Common myeloid progenitor, CD34-positive (primary cell): ENCODE measurements at regions not wholly inside any gene's neighbourhood (a gene's known extent, or its start where the extent isn't known, plus 50 kb on each side); places are given as distances from the start of the nearest gene placed in this dataset.

Experiments
- CTCF ChIA-PET: fragments of 350-600 bp; sonication (Branson Sonifier 250); formaldehyde crosslinking; loops from one replicate; lab custom pipeline; 2021; ENCODE audit warnings: antibody characterized with exemption; lab: Charles Lee
- POLR2A ChIA-PET: fragments of 350-600 bp; sonication (Branson Sonifier 250); formaldehyde crosslinking; loops from one replicate; lab custom pipeline; 2021; ENCODE audit warnings: antibody characterized with exemption; lab: Charles Lee
- DNase-seq, 3 donors: peaks; one replicate each; pipeline versions ENCODE4 v3.0.0 to v3.0.0-alpha.2; 2013
- H3K27ac ChIP-seq, 2 experiments: 1 replicate in 1 of 2; 2 replicates in 1 of 2; pipeline ENCODE4 v1.7.0; 2013; ENCODE audit warnings: inconsistent platforms in 2 of 2, low read length in 2 of 2, mild to moderate bottlenecking in 2 of 2, low read depth in 1 of 2, moderate library complexity in 1 of 2; ENCODE audit not compliant: severe bottlenecking in 2 of 2, insufficient read depth in 1 of 2, poor library complexity in 1 of 2
- H3K27me3 ChIP-seq, 5 experiments: replicated peaks in 2 of 5; 1 replicate in 3 of 5; 2 replicates in 2 of 5; pipeline versions ENCODE4 v1.6.1 to v1.7.0; 2013; ENCODE audit warnings: low read length in 4 of 5, mild to moderate bottlenecking in 2 of 5, moderate library complexity in 2 of 5, inconsistent platforms in 1 of 5; ENCODE audit not compliant: insufficient read depth in 5 of 5, control insufficient read depth in 4 of 5
- H3K36me3 ChIP-seq, 4 experiments: 1 replicate in 2 of 4; 2 replicates in 2 of 4; pipeline versions ENCODE4 v1.6.1 to v1.7.0; 2013; ENCODE audit warnings: low read length in 3 of 4, control low read depth in 1 of 4, mild to moderate bottlenecking in 1 of 4; ENCODE audit not compliant: control insufficient read depth in 4 of 4, insufficient read depth in 4 of 4
- H3K4me1 ChIP-seq, 4 experiments: 1 replicate in 3 of 4; 2 replicates in 1 of 4; pipeline versions ENCODE4 v1.6.1 to v1.7.1; 2013; ENCODE audit warnings: low read length in 3 of 4, mild to moderate bottlenecking in 3 of 4, control low read depth in 1 of 4, inconsistent platforms in 1 of 4, moderate library complexity in 1 of 4; ENCODE audit not compliant: control insufficient read depth in 4 of 4, insufficient read depth in 4 of 4; ENCODE audit errors: control extremely low read depth in 1 of 4
- H3K4me3 ChIP-seq, 7 experiments: 1 replicate in 4 of 7; 2 replicates in 3 of 7; pipeline versions ENCODE4 v1.5.1 to v1.7.0; 2013; ENCODE audit warnings: mild to moderate bottlenecking in 7 of 7, low read length in 6 of 7, moderate library complexity in 6 of 7, inconsistent platforms in 2 of 7, low read depth in 2 of 7, control low read depth in 1 of 7; ENCODE audit not compliant: insufficient read depth in 4 of 7, control insufficient read depth in 1 of 7; ENCODE audit errors: extremely low read depth in 1 of 7
- H3K9me3 ChIP-seq, 5 experiments: 1 replicate in 4 of 5; 2 replicates in 1 of 5; pipeline versions ENCODE4 v1.6.1 to v1.7.1; 2013; ENCODE audit warnings: low read length in 4 of 5, mild to moderate bottlenecking in 2 of 5, inconsistent platforms in 1 of 5, low read depth in 1 of 5, moderate library complexity in 1 of 5; ENCODE audit not compliant: control insufficient read depth in 4 of 5, insufficient read depth in 2 of 5; ENCODE audit errors: control extremely low read depth in 1 of 5
- WGBS: methylation state at CpG from one replicate; pipeline ENCODE4 v1.1.5; 2013; ENCODE audit not compliant: insufficient coverage; 5-methylcytosine and 5-hydroxymethylcytosine counted together

DNA sequence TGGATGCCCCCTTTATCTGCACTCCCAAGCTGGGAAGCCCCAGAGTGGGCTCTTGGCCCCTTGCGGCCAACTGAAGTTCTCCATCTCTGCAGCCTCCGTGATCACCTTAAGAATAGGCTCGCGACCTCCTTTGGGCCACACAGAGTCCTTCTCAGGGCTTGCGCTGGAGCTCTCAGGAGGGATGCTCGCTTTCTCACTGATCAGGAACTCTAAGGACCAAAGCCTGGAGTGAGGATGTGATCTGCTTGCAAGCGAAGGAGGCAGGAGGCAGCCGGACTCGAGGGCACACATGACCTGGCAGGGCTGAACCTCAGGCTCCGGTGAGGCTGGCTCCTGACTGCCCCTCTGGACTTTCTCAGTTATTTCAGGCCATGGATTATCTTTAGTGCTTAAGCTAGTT is 192.1 kb upstream of the MKI67 start:
- POLR2A ChIA-PET, result no interaction called here
- WGBS, result 96% methylated on average over 10 of the region's 10 CpGs
- H3K27ac ChIP-seq, result no peak overlapping the region
- no peaks in the 10 kb centered on the region for H3K4me1 ChIP-seq
- H3K36me3 ChIP-seq, result no peaks in the 10 kb centered on the region
- peaks cover 0 to 12% (median 0%) of the 10 kb centered on the region in 5 experiments for H3K27me3 ChIP-seq
- no peak for DNase-seq
- no peak overlapping the region for H3K4me3 ChIP-seq
- CTCF ChIA-PET, result no interaction called here
- peaks cover 0 to 1% (median 0%) of the 10 kb centered on the region in 5 experiments for H3K9me3 ChIP-seq

DNA sequence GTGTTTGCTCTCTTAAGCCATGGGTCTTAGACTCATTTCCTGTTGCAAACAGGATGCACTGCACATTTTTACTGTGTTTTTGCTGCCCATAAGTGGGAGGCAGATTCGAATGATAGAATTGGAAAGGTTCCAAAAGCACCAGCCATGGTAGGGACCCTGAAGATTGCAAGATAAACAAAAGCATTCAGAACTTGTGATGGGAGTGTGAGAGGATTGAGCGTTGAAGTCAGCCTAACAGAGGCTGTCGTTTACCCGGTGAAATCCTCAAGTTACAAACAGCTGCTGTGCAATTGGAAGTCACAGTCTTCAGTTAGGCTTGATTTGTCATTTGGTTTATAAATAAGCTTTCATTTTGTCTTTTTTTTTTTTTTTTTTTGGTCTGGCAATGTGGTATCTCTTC is 192.7 kb upstream of the MKI67 start:
- Histone ChIP-seq H3K27me3 (peaks cover 0 to 13% (median 0%) of the 10 kb centered on the region in 5 experiments), H3K4me1 (no peaks in the 10 kb centered on the region), H3K27ac (no peak overlapping the region), H3K9me3 (peaks cover 0 to 1% (median 0%) of the 10 kb centered on the region in 5 experiments), H3K4me3 (no peak overlapping the region), H3K36me3 (no peaks in the 10 kb centered on the region)
- WGBS, result 72% methylated on average over 4 of the region's 4 CpGs
- POLR2A ChIA-PET, result no interaction called here
- CTCF ChIA-PET, result no interaction called here
- DNase-seq, result no peak

DNA sequence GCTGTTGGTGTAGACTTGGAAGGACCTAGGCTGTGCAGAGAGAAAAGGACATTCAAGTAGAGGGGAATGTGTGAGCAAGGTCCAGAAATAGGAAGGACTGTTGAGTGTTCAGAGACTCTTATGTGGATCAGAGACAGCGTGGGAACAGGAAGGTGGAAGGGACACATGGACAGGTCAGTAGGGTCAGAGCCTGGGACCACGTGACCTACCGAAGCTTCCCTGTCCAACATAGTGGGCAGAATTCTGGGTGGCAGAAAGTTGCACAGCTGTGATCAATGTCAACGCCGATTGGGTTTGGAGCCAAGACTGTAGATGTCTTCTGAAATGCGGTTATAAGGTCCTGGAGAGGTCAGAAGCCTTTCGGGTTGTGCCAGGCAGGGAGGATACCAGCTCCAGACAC is 195.9 kb upstream of the MKI67 start:
- no peak for DNase-seq
- H3K9me3 ChIP-seq, result peaks cover 0 to 1% (median 0%) of the 10 kb centered on the region in 5 experiments
- ChIA-PET POLR2A (no interaction called here), CTCF (interaction anchor here (1.7 kb wide), 1 partner anchor 9 kb away, joined by 3 read pairs; no protein-coding TSS in a partner anchor)
- no peaks in the 10 kb centered on the region for H3K36me3 ChIP-seq
- H3K27ac ChIP-seq, result no peak overlapping the region
- 97% methylated on average over 7 of the region's 7 CpGs for WGBS
- no peak overlapping the region for H3K4me3 ChIP-seq
- H3K27me3 ChIP-seq, result peaks cover 0 to 11% (median 0%) of the 10 kb centered on the region in 5 experiments
- H3K4me1 ChIP-seq, result no peaks in the 10 kb centered on the region

DNA sequence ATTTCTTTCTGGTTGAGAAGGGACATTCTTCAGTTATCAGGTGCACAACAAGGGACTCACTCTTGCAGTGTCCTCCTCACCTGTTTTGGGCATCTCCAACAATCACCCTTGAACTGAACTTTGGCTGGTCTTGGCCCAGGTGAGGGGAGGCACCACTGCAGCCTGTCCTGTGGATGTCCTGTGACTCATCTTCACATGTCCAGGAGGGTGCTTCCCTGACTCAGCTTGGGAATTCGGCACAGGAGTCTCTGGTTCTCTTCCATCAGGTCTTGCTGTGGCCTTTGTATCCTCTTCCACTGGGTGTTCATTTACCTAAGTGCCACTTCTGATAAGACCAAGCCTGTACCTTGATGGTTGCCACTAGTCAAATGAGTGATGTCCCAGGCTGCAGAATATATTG is 196.7 kb upstream of the MKI67 start:
- POLR2A ChIA-PET, result no interaction called here
- Histone ChIP-seq H3K9me3 (peaks cover 0 to 5% (median 3%) of the 10 kb centered on the region in 5 experiments), H3K4me1 (no peaks in the 10 kb centered on the region), H3K27ac (no peak overlapping the region), H3K27me3 (peaks cover 0 to 11% (median 4%) of the 10 kb centered on the region in 5 experiments), H3K36me3 (no peaks in the 10 kb centered on the region), H3K4me3 (no peak overlapping the region)
- WGBS, result 83% methylated on average over 1 of the region's 1 CpG
- no peak for DNase-seq
- CTCF ChIA-PET, result interaction anchor here (1.7 kb wide), 1 partner anchor 8 kb away, joined by 3 read pairs; no protein-coding TSS in a partner anchor

DNA sequence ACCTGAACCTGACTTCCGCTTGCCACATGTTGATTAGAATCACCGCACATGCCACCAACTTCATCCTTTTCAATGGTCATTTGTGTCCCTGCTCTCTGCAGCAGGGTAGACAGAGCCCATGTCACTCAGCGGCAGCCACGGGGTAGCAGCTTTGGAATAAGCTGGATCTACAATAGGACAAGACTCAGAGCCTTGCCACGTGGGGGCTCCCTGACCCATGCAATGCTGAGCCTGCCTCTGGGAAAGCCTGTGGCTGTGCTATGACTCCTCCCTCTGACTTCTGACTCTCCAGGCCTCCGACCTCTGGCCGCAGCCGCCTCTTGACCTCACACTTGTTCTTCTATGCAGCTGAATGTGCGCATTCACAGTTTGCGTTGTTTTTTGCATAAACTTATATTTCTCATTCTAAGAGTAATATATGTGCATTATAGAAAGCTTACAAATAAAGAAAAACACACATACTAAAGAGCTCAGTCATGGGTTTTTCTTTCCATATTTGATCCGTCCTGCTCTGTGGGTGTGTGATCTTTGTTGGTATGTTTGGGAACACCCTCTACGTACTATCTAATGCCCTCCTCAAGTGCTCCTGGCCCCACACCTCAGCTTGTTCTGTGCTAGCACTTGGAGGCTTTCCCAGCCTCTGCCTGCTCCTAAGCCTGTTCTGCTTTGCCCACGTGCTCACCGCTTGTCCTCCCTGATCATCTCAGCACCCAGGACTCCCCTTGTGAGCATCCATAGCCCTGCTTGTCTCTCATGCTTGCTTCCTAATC is 198.0 kb upstream of the MKI67 start:
- peaks cover 0 to 11% (median 4%) of the 10 kb centered on the region in 5 experiments for H3K27me3 ChIP-seq
- no peak overlapping the region for H3K4me3 ChIP-seq
- WGBS, result 60% methylated on average over 6 of the region's 14 CpGs
- no peaks in the 10 kb centered on the region for H3K36me3 ChIP-seq
- peaks cover 0 to 5% (median 4%) of the 10 kb centered on the region in 5 experiments for H3K9me3 ChIP-seq
- POLR2A ChIA-PET, result interaction anchor here (0.6 kb wide), 1 partner anchor 34 kb away, joined by 3 read pairs; no protein-coding TSS in a partner anchor
- no peak overlapping the region for H3K27ac ChIP-seq
- CTCF ChIA-PET, result interaction anchor here (0.9 kb wide), 1 partner anchor 56 kb away, joined by 3 read pairs; no protein-coding TSS in a partner anchor
- H3K4me1 ChIP-seq, result no peaks in the 10 kb centered on the region
- no peak for DNase-seq

DNA sequence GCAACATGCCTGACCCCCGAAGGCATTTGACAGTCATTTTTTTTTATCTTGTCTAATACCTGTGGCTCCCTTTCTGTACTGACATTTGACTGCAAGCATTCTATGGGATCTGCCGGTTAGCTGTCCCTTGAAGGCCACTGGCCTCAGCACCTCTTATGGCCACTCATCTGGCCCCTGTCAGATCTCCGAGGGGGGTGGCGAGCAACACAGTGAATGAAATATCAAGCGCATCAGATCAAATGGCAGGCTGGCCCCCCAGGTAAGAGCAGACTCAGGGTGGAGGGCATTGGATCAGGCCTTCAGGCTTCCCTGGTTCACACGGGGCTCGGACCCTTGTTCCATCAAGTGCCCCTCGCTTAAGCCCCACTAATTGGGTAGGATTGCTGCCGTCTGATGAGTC is 199.6 kb upstream of the MKI67 start:
- H3K27me3 ChIP-seq, result peaks cover 0 to 11% (median 4%) of the 10 kb centered on the region in 5 experiments
- H3K9me3 ChIP-seq, result peaks cover 0 to 5% (median 4%) of the 10 kb centered on the region in 5 experiments
- H3K36me3 ChIP-seq, result no peaks in the 10 kb centered on the region
- no peaks in the 10 kb centered on the region for H3K4me1 ChIP-seq
- no peak overlapping the region for H3K4me3 ChIP-seq
- DNase-seq, result no peak
- CTCF ChIA-PET, result no interaction called here
- H3K27ac ChIP-seq, result no peak overlapping the region
- POLR2A ChIA-PET, result no interaction called here
- WGBS, result 91% methylated on average over 9 of the region's 9 CpGs

DNA sequence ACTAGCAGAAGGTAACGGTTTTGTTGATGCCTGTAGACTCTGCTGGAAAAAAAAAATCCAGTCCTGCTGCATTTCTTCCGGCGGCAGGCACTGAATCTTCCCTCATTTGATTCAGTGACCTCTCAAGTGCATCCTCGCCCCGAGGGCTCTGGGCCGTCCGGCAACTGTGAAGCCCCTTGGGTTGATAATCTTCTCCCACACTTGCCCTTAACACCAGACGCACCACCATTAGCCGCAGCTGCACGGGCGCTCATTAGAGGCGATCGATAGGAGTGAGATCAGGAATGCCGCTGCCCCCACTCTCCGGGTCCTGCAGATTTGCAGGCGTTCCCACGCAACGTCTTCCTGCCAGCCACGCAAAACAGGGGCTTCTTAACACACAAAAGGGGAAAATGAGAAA is 200.0 kb upstream of the MKI67 start:
- peaks cover 0 to 5% (median 4%) of the 10 kb centered on the region in 5 experiments for H3K9me3 ChIP-seq
- H3K36me3 ChIP-seq, result no peaks in the 10 kb centered on the region
- CTCF ChIA-PET, result no interaction called here
- 98% methylated on average over 17 of the region's 19 CpGs for WGBS
- peaks cover 0 to 11% (median 4%) of the 10 kb centered on the region in 5 experiments for H3K27me3 ChIP-seq
- no peak for DNase-seq
- no peak overlapping the region for H3K4me3 ChIP-seq
- POLR2A ChIA-PET, result no interaction called here
- no peaks in the 10 kb centered on the region for H3K4me1 ChIP-seq
- H3K27ac ChIP-seq, result no peak overlapping the region
